ENCODE measurements at regions not wholly inside any gene's neighbourhood (a gene's known extent, or its start where the extent isn't known, plus 50 kb on each side); places are given as distances from the start of the nearest gene placed in this dataset.

DNA sequence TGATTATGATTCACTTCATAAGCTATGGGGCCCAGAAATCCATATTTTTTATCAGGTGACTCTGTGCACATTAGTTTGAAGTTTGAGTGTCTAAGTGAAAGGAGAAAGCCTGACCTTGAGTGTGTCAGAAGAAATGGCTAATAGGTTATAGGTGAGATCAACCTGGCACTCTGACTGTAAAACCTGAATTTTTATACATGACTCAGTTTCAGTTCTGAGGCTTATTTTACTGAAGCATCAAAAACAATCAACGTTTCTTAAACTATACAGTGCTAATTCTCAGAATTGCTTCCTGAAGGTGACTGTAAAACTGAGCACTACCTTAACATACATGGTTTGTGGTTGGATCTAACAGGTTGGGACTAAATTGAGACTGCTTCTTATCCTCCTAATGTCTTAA is 159.4 kb upstream of the AHR start:
- 50 to 100% (median 88%) methylated on average over 1 of the region's 1 CpG; no CpG with 5 or more reads in 3 of the 10 experiments for WGBS, 10 experiments
- Histone ChIP-seq H3K27ac (no peak overlapping the region), H3K4me3 (no peak overlapping the region), H3K4me1 (replicated peaks in 1 of 2) (peaks cover 0 to 2% of the 10 kb centered on the region in 2 donors)
- ATAC-seq (replicated peaks in 6 of 8): no peak
- in situ Hi-C loops (cut with MboI; ENCODE audit: low pct_unique_long_range_greater_than_20kb in 2 of 9, low sequenced_read_pairs in 9 of 9, unreplicated experiment in 9 of 9): no loop called here

DNA sequence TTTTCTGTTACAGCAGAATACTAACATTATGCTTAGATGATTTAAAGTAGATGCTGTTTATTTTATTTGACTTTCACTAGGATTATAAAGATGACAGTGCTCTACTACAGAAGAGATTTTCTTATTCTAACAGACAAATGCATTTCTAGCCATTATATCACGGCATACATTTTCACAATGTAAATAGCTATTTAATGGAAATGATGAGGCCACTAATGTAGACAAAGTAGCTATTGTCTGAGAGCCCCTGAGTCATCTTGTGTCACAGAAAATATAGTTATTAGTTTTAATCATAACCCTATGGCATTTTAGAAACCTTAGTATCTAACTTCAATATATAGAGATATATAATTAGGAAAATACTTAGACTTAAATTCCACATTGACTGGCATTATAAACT is 158.0 kb upstream of the AHR start:
- Histone ChIP-seq H3K27ac (no peak overlapping the region), H3K4me3 (no peak overlapping the region), H3K4me1 (replicated peaks in 1 of 2) (peaks cover 0 to 2% of the 10 kb centered on the region in 2 donors)
- WGBS, 10 experiments: 0 to 100% (median 53%) methylated on average over 1 of the region's 1 CpG; no CpG with 5 or more reads in 2 of the 10 experiments
- peak in 6 of 8 experiments; percentile 24 to 75 (median 40) for ATAC-seq (replicated peaks in 6 of 8)
- in situ Hi-C loops (cut with MboI; ENCODE audit: low pct_unique_long_range_greater_than_20kb in 2 of 9, low sequenced_read_pairs in 9 of 9, unreplicated experiment in 9 of 9): no loop called here

DNA sequence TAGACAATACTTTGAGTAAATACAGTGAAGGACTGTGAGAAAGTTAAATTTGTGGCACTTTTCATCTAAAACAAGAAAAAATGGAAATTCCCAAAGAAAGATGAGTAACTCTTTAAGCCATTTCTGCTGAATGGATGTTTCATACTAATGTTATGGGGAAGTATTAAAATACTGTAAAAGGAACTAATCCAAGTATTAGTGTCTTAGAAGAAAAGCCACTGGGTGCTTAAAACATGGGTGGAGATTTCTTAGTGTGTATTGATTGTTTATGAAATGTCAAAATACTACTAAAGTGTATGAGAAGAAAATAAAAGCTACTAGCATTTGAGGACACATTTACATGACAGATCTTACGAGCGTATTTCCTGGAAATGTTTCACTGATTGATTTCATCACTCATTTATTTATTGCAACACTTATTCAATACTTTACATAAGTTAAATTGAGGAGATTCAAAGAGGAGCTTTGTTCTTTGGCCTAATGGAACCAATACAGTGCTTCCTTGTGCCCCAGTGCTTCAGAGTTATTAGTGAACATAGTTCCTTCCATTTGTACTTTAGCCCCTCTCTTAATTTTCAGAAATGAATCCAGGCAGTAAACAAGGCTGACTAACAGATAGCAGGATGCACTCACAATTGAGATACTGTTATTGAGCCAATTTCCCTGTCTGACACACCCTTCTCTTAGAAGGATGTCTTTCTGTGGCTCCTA is 155.5 kb upstream of the AHR start:
- no peak overlapping the region for H3K4me3 ChIP-seq
- peaks cover 0 to 2% of the 10 kb centered on the region in 2 donors for H3K4me1 ChIP-seq (replicated peaks in 1 of 2)
- WGBS, 10 experiments: 28 to 100% (median 90%) methylated on average over 1 to 2 of the region's 2 CpGs; no CpG with 5 or more reads in 1 of the 10 experiments
- in situ Hi-C loops (cut with MboI; ENCODE audit: low pct_unique_long_range_greater_than_20kb in 2 of 9, low sequenced_read_pairs in 9 of 9, unreplicated experiment in 9 of 9): no loop called here
- peak in 2 of 8 experiments; percentile 15 to 33 for ATAC-seq (replicated peaks in 6 of 8)
- H3K27ac ChIP-seq: no peak overlapping the region

- Histone ChIP-seq H3K4me3 (no peak overlapping the region), H3K4me1 (replicated peaks in 1 of 2) (peaks cover 0 to 2% of the 10 kb centered on the region in 2 donors), H3K27ac (no peak overlapping the region)
- 14 to 100% (median 53%) methylated on average over 1 to 4 of the region's 4 CpGs; no CpG with 5 or more reads in 2 of the 10 experiments for WGBS, 10 experiments
- peak in 4 of 8 experiments; percentile 22 to 74 (median 56) for ATAC-seq (replicated peaks in 6 of 8)
- in situ Hi-C loops (cut with MboI; ENCODE audit: low pct_unique_long_range_greater_than_20kb in 2 of 9, low sequenced_read_pairs in 9 of 9, unreplicated experiment in 9 of 9): no loop called here
Measured at GRCh38 chr7:17144322-17144721, 154.1 kb upstream of the AHR start.

DNA sequence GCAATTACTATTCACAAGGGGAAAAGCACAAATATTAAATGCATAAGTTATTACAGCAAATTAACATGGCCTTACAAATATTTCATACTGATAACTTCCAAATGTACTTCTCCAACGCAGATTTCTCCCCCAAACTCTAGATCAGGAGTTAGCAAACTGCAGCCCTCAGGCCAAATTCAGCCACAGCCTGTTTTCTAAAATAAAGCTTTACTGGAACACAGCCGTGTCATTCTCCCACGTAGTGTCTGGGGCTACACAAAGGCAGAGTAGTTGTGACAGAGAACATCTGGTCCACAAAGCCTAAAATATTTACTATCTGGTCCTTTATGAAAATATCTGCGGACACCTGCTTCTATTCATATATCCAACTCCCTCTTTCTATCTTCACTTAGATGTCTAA is 151.8 kb upstream of the AHR start:
- in situ Hi-C loops (cut with MboI; ENCODE audit: low pct_unique_long_range_greater_than_20kb in 2 of 9, low sequenced_read_pairs in 9 of 9, unreplicated experiment in 9 of 9): no loop called here
- 0 to 96% (median 73%) methylated on average over 2 to 4 of the region's 4 CpGs; no CpG with 5 or more reads in 1 of the 10 experiments for whole genome bisulfite sequencing, 10 experiments
- Histone ChIP-seq H3K4me1 (replicated peaks in 1 of 2) (no peaks in the 10 kb centered on the region), H3K4me3 (no peak overlapping the region), H3K27ac (no peak overlapping the region)
- peak in 3 of 8 experiments; percentile 23 to 70 (median 27) for ATAC-seq (replicated peaks in 6 of 8)

DNA sequence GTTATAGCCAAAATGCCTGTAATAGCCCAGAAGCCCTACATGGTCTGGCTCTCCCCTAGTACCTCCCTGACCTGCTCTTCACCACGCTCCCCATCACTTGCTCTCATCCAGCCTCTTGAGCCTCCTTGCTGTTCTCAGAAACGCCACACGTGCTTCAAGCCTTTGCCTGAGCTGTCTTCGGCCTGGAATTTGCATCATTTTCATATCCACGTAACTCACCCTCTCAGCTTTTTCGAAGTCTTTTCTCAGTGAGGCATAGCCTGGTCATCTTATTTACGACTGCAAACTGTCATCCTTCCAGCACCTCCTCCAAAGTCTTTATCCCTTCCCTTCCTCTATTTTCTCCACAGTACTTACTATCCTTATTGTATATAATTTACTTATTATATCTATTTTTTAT is 151.0 kb upstream of the AHR start:
- H3K4me3 ChIP-seq: no peak overlapping the region
- in situ Hi-C loops (cut with MboI; ENCODE audit: low pct_unique_long_range_greater_than_20kb in 2 of 9, low sequenced_read_pairs in 9 of 9, unreplicated experiment in 9 of 9): no loop called here
- WGBS, 10 experiments: 10 to 83% (median 80%) methylated on average over 1 to 7 of the region's 7 CpGs; no CpG with 5 or more reads in 1 of the 10 experiments
- peak in 7 of 8 experiments; percentile 9 to 63 (median 40) for ATAC-seq (replicated peaks in 6 of 8)
- H3K4me1 ChIP-seq (replicated peaks in 1 of 2): no peaks in the 10 kb centered on the region
- no peak overlapping the region for H3K27ac ChIP-seq

DNA sequence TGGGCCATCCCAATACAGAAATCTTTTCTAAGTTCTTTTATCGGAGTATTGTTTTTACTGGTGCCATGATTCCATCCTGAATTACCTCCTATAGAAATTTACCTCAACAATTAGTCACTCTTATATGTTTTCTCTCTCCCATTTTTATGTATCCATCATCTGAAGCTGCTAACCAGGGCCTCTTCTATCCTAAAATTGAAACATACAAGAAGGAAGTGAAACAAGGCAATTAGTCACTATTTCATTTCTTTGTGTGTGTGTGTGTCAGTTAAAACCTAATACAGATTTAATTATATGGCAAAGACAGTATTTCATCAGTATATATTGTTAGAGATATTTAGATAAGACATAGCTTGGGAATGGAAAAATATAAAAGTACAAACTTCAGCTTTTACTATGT is 148.4 kb upstream of the AHR start:
- in situ Hi-C loops (cut with MboI; ENCODE audit: low pct_unique_long_range_greater_than_20kb in 2 of 9, low sequenced_read_pairs in 9 of 9, unreplicated experiment in 9 of 9): no loop called here
- 83 to 100% (median 97%) methylated on average over 1 of the region's 1 CpG for WGBS, 10 experiments
- no peak overlapping the region for H3K4me3 ChIP-seq
- no peak overlapping the region for H3K27ac ChIP-seq
- H3K4me1 ChIP-seq (replicated peaks in 1 of 2): no peaks in the 10 kb centered on the region
- ATAC-seq (replicated peaks in 6 of 8): no peak

- in situ Hi-C loops (cut with MboI; ENCODE audit: low pct_unique_long_range_greater_than_20kb in 2 of 9, low sequenced_read_pairs in 9 of 9, unreplicated experiment in 9 of 9): no loop called here
- Histone ChIP-seq H3K27ac (no peak overlapping the region), H3K4me3 (no peak overlapping the region), H3K4me1 (replicated peaks in 1 of 2) (no peaks in the 10 kb centered on the region)
- WGBS, 10 experiments: 80 to 100% (median 94%) methylated on average over 1 to 4 of the region's 4 CpGs
- no peak for ATAC-seq (replicated peaks in 6 of 8)
Measured at GRCh38 chr7:17152721-17153120, 145.7 kb upstream of the AHR start.

- 20 to 100% (median 76%) methylated on average over 1 to 3 of the region's 3 CpGs; no CpG with 5 or more reads in 2 of the 10 experiments for WGBS, 10 experiments
- no peaks in the 10 kb centered on the region for H3K4me1 ChIP-seq (replicated peaks in 1 of 2)
Measured at GRCh38 chr7:17153536-17153935, 144.9 kb upstream of the AHR start.

GRCh38 chr7:17155529-17155928 is 142.9 kb upstream of the AHR start:
- no peak for ATAC-seq (replicated peaks in 6 of 8)
- Histone ChIP-seq H3K27ac (no peak overlapping the region), H3K4me3 (no peak overlapping the region)

More at GRCh38 chr7:17153536-17153935, 144.9 kb upstream of the AHR start:
- in situ Hi-C loops (cut with MboI; ENCODE audit: low pct_unique_long_range_greater_than_20kb in 2 of 9, low sequenced_read_pairs in 9 of 9, unreplicated experiment in 9 of 9): no loop called here
- ATAC-seq (replicated peaks in 6 of 8): no peak
- Histone ChIP-seq H3K27ac (no peak overlapping the region), H3K4me3 (no peak overlapping the region)

DNA sequence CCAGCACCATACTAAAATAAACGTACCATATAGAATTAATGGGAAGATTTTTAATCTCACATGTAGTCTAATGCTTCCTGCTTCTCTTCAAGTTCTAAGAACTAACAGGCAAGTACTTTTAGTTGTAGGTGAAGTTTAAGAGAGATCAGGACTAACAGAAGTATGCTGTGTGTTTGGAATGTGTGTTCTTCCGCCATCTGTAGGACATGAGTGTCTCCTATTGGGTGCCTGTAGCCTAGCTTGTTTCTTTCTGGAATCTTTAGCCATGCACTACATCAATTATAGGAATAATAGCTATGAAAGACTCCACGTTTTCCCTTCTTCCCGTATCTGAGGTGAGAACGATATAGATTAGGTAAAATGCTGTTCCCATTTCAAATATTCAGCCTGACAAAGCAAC is 140.2 kb upstream of the AHR start:
- WGBS, 10 experiments: 50 to 98% (median 89%) methylated on average over 1 to 5 of the region's 5 CpGs; no CpG with 5 or more reads in 1 of the 10 experiments
- H3K27ac ChIP-seq: no peak overlapping the region

More at GRCh38 chr7:17155529-17155928, 142.9 kb upstream of the AHR start:
- in situ Hi-C loops (cut with MboI; ENCODE audit: low pct_unique_long_range_greater_than_20kb in 2 of 9, low sequenced_read_pairs in 9 of 9, unreplicated experiment in 9 of 9): no loop called here
- H3K4me1 ChIP-seq (replicated peaks in 1 of 2): no peaks in the 10 kb centered on the region

GRCh38 chr7:17159500-17160037 is 138.9 kb upstream of the AHR start:
- no peaks in the 10 kb centered on the region for H3K4me1 ChIP-seq (replicated peaks in 1 of 2)
- 13 to 100% (median 83%) methylated on average over 1 to 2 of the region's 2 CpGs; no CpG with 5 or more reads in 1 of the 10 experiments for WGBS, 10 experiments
- in situ Hi-C loops (cut with MboI; ENCODE audit: low pct_unique_long_range_greater_than_20kb in 2 of 9, low sequenced_read_pairs in 9 of 9, unreplicated experiment in 9 of 9): no loop called here
- no peak for ATAC-seq (replicated peaks in 6 of 8)
- no peak overlapping the region for H3K4me3 ChIP-seq
- H3K27ac ChIP-seq: no peak overlapping the region

More for the DNA sequence above, 140.2 kb upstream of the AHR start:
- in situ Hi-C loops (cut with MboI; ENCODE audit: low pct_unique_long_range_greater_than_20kb in 2 of 9, low sequenced_read_pairs in 9 of 9, unreplicated experiment in 9 of 9): no loop called here
- no peak overlapping the region for H3K4me3 ChIP-seq
- ATAC-seq (replicated peaks in 6 of 8): no peak
- no peaks in the 10 kb centered on the region for H3K4me1 ChIP-seq (replicated peaks in 1 of 2)

- Histone ChIP-seq H3K4me3 (no peak overlapping the region), H3K27ac (no peak overlapping the region), H3K4me1 (replicated peaks in 1 of 2) (no peaks in the 10 kb centered on the region)
- in situ Hi-C loops (cut with MboI; ENCODE audit: low pct_unique_long_range_greater_than_20kb in 2 of 9, low sequenced_read_pairs in 9 of 9, unreplicated experiment in 9 of 9): no loop called here
- ATAC-seq (replicated peaks in 6 of 8): no peak
- WGBS, 10 experiments: 40 to 89% (median 67%) methylated on average over 1 to 4 of the region's 4 CpGs; no CpG with 5 or more reads in 3 of the 10 experiments
Measured at GRCh38 chr7:17166824-17167379, 131.6 kb upstream of the AHR start.
